ENCODE measurements at regions not wholly inside any gene's neighbourhood (a gene's known extent, or its start where the extent isn't known, plus 50 kb on each side); places are given as distances from the start of the nearest gene placed in this dataset.

- peak; percentile 36 for DNase-seq
These were observed 412.4 kb downstream of the PCNX1 start for GRCh38 chr14:71319666-71320065.

More at GRCh38 chr14:71319666-71320065, 412.4 kb downstream of the PCNX1 start:
- peak overlapping the region; percentile 55 for H3K4me3 ChIP-seq (ENCODE audit: insufficient read depth, low read depth, low read length)
- peak overlapping the region; percentile 93 for H3K23ac ChIP-seq (ENCODE audit: low read depth, low read length)
- peak overlapping the region; percentile 87 for H2AFZ ChIP-seq (replicated peaks; ENCODE audit: low read length, poor library complexity)
- BruUV-seq (replicated peaks) = no TSS peak
- no peak overlapping the region for H2BK15ac ChIP-seq (ENCODE audit: low read depth, low read length)
- H3K27me3 ChIP-seq (ENCODE audit: control insufficient read depth, insufficient read depth, low read length) = no peaks in the 10 kb centered on the region
- peaks cover 3% of the 10 kb centered on the region; the same call in 1 of the 2 replicates for H3K4me1 ChIP-seq (ENCODE audit: control insufficient read depth, insufficient read depth, low read length)
- H3K56ac ChIP-seq (ENCODE audit: extremely low read depth, insufficient read depth, low read length) = peak overlapping the region; percentile 19
- peak overlapping the region; percentile 18 for H3K9ac ChIP-seq (ENCODE audit: low read depth, low read length)
- no peaks in the 10 kb centered on the region; the same call in 1 of the 2 replicates for H3K9me1 ChIP-seq (ENCODE audit: insufficient read depth, low read length)
- peak overlapping the region; percentile 55; the same call in 1 of the 2 replicates for H4K5ac ChIP-seq (ENCODE audit: low read depth, low read length)
- no peaks in the 10 kb centered on the region for H3K36me3 ChIP-seq (ENCODE audit: control insufficient read depth, insufficient read depth, low read length)
- H3K4ac ChIP-seq (ENCODE audit: low read depth, low read length) = peak overlapping the region; percentile 34; the same call in 1 of the 2 replicates
- H4K20me1 ChIP-seq (ENCODE audit: insufficient read depth, low read length) = no peaks in the 10 kb centered on the region
- intact Hi-C loops (cut with micrococcal nuclease) = loop anchor here (1.0 to 5.0 kb wide), 8 partner anchors 53 to 538 kb away; no protein-coding TSS in a partner anchor
- dilution Hi-C loops (cut with HindIII; ENCODE audit: low sequenced_read_pairs, unreplicated experiment) = no loop called here
- 14% methylated on average over 4 of the region's 5 CpGs; no CpG with 5 or more reads in 1 of the 2 experiments for WGBS, 2 experiments (ENCODE audit: extremely low coverage in 2 of 2, insufficient read length in 1 of 2)
- H4K8ac ChIP-seq (ENCODE audit: low read depth in 2 of 2, low read length in 2 of 2) = peak overlapping the region; percentile 6 to 55; a peak in 3 of 4 replicates
- H3K18ac ChIP-seq (ENCODE audit: low read depth, low read length) = no peak overlapping the region; the same call in 1 of the 2 replicates
- peaks cover under 1 to 22% of the 10 kb centered on the region in 2 experiments; a peak in 3 of 4 replicates for H3K79me1 ChIP-seq (ENCODE audit: low read depth in 1 of 2, low read length in 2 of 2)
- TF ChIP-seq MAFK (IDR thresholded peaks at IDR 0.05; ENCODE audit: low read depth, low read length) = no peak
- no peak for TF ChIP-seq ELK1 (IDR thresholded peaks at IDR 0.05; ENCODE audit: borderline replicate concordance, low read depth, low read length)
- H3K4me2 ChIP-seq (ENCODE audit: low read depth, low read length) = peak overlapping the region; percentile 63
- ChIA-PET POLR2A (ENCODE audit: unreplicated experiment) (no interaction called here), CTCF (interaction anchor here (1.2 kb wide), 1 partner anchor 19 kb away, joined by 5 read pairs; no protein-coding TSS in a partner anchor)
- no peak overlapping the region for H4K91ac ChIP-seq (ENCODE audit: insufficient read depth, low read depth, low read length)
- peak; percentile 10; the same call in 1 of the 2 replicates for ATAC-seq (ENCODE audit: low read depth)
- peak overlapping the region; percentile 66 for H2AK5ac ChIP-seq (ENCODE audit: low read depth, low read length)
- H3K9me3 ChIP-seq (ENCODE audit: control insufficient read depth, insufficient read depth, low read length) = no peaks in the 10 kb centered on the region
- H3K27ac ChIP-seq (ENCODE audit: insufficient read depth, low read length) = no peak overlapping the region
- H2BK20ac ChIP-seq (ENCODE audit: low read depth, low read length) = peak overlapping the region; percentile 57; the same call in 1 of the 2 replicates
- no peak overlapping the region for H2BK5ac ChIP-seq (ENCODE audit: low read depth, low read length, poor library complexity, severe bottlenecking)
- in situ Hi-C loops (cut with MboI; ENCODE audit: low sequenced_read_pairs) = loop anchor here (10.0 kb wide), 1 partner anchor 175 kb away; no protein-coding TSS in a partner anchor
- H3K14ac ChIP-seq (replicated peaks; ENCODE audit: low read depth, low read length) = 0 out of 2 replicates have a peak overlapping the region, but pooled peaks have one; percentile 61
- peak overlapping the region; percentile 2; the same call in 1 of the 2 replicates for H2BK120ac ChIP-seq (ENCODE audit: low read depth, low read length)
- no peak overlapping the region for H2AK9ac ChIP-seq (replicated peaks; ENCODE audit: low read depth, low read length, poor library complexity)
